ENCODE measurements at regions not wholly inside any gene's neighbourhood (a gene's known extent, or its start where the extent isn't known, plus 50 kb on each side); places are given as distances from the start of the nearest gene placed in this dataset.
"Not testable (repeated sequence)": the region's sequence is repeated elsewhere in the genome, so short reads cannot be mapped to it uniquely, and the experiment has no call there.

GRCh38 chr15:69774711-69775110, 322.1 kb downstream of the RPLP1 start:
- not testable (repeated sequence) for H3K27me3 ChIP-seq (replicated peaks; ENCODE audit: control insufficient read depth, insufficient read depth, low read length, poor library complexity, severe bottlenecking); DNase-seq; H3K9me3 ChIP-seq (ENCODE audit: control insufficient read depth, low read length); H3K36me3 ChIP-seq (ENCODE audit: control insufficient read depth, insufficient read depth, low read length); H3K27ac ChIP-seq (ENCODE audit: insufficient read depth, low read length, poor library complexity, severe bottlenecking); H3K4me3 ChIP-seq (ENCODE audit: insufficient read depth, low read depth, low read length, poor library complexity, severe bottlenecking); H3K4me1 ChIP-seq (ENCODE audit: control insufficient read depth, insufficient read depth, low read length, poor library complexity, severe bottlenecking)

GRCh38 chr15:69777356-69777755, 320.4 kb downstream of the TLE3 start:
- H3K27me3 ChIP-seq (replicated peaks; ENCODE audit: control insufficient read depth, insufficient read depth, low read length, poor library complexity, severe bottlenecking) = no peaks in the 10 kb centered on the region
- no peak for DNase-seq

GRCh38 chr15:69780374-69780773, 317.3 kb downstream of the TLE3 start:
- Histone ChIP-seq H3K36me3 (ENCODE audit: control insufficient read depth, insufficient read depth, low read length) (no peaks in the 10 kb centered on the region), H3K9me3 (ENCODE audit: control insufficient read depth, low read length) (no peaks in the 10 kb centered on the region), H3K4me3 (ENCODE audit: insufficient read depth, low read depth, low read length, poor library complexity, severe bottlenecking) (no peak overlapping the region), H3K27me3 (replicated peaks; ENCODE audit: control insufficient read depth, insufficient read depth, low read length, poor library complexity, severe bottlenecking) (no peaks in the 10 kb centered on the region), H3K4me1 (ENCODE audit: control insufficient read depth, insufficient read depth, low read length, poor library complexity, severe bottlenecking) (peaks cover 3% of the 10 kb centered on the region), H3K27ac (ENCODE audit: insufficient read depth, low read length, poor library complexity, severe bottlenecking) (no peak overlapping the region)
- no peak for DNase-seq

More at GRCh38 chr15:69777356-69777755, 320.4 kb downstream of the TLE3 start:
- Histone ChIP-seq H3K9me3 (ENCODE audit: control insufficient read depth, low read length) (no peaks in the 10 kb centered on the region), H3K27ac (ENCODE audit: insufficient read depth, low read length, poor library complexity, severe bottlenecking) (no peak overlapping the region), H3K4me1 (ENCODE audit: control insufficient read depth, insufficient read depth, low read length, poor library complexity, severe bottlenecking) (peaks cover 3% of the 10 kb centered on the region), H3K36me3 (ENCODE audit: control insufficient read depth, insufficient read depth, low read length) (no peaks in the 10 kb centered on the region), H3K4me3 (ENCODE audit: insufficient read depth, low read depth, low read length, poor library complexity, severe bottlenecking) (no peak overlapping the region)

DNA sequence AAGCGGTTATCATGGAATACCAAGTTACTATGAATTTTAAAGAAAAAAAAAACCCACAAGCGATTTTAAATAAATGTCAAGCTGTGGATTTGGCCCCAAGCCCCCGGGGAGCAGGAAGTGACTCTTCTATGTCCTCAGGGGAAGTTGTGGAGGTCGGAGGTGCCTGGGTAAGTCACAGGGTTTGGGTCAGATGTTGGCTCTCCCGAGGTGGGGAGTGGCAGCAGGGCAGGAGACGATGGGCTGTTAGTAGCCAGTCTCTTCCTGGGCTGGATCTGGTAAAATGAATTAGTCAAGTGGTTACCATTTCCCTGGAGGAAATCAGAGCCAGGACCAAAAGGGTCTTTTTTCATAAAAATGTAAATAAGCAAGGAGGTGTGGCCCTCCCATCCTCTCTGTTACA, 316.7 kb downstream of the TLE3 start:
- peaks cover 3% of the 10 kb centered on the region for H3K4me1 ChIP-seq (ENCODE audit: control insufficient read depth, insufficient read depth, low read length, poor library complexity, severe bottlenecking)
- no peak overlapping the region for H3K4me3 ChIP-seq (ENCODE audit: insufficient read depth, low read depth, low read length, poor library complexity, severe bottlenecking)
- no peak for DNase-seq
- no peaks in the 10 kb centered on the region for H3K36me3 ChIP-seq (ENCODE audit: control insufficient read depth, insufficient read depth, low read length)
- H3K27ac ChIP-seq (ENCODE audit: insufficient read depth, low read length, poor library complexity, severe bottlenecking) = no peak overlapping the region
- no peaks in the 10 kb centered on the region for H3K9me3 ChIP-seq (ENCODE audit: control insufficient read depth, low read length)
- no peaks in the 10 kb centered on the region for H3K27me3 ChIP-seq (replicated peaks; ENCODE audit: control insufficient read depth, insufficient read depth, low read length, poor library complexity, severe bottlenecking)

DNA sequence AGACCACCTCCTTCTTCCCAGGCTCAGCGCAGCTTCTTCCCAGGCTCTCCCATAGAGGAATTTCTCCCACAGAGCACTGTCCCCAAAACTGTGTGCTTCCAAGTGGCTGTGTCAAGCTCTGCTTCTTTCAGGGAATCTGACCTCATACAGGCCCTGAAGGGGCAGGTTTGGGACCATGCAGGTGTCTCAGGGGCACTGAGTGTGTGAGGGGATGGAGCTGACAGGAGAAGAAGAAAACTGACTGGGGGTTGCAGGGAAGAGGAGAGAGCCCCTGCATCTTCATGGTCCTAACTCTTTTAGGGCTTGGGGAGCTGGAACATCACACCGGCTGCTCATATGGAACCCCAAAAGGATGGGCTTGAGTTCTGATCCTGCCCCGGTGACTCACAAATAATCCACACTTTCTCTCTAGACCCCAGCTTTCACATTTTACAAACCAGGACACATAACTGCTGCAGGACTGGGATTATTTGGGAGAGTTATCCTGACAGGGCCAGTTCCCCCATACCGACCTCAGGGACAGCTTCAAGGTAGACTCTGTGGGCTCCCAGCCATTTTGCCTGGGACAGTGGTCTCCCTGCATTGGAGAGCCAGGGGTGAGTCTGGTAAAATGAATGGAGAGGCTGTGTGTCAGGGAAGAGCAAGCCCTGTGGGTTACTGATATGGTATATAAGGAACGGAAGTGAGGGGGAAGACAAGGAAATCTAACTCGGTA, 316.1 kb downstream of the TLE3 start:
- peaks cover 3% of the 10 kb centered on the region for H3K4me1 ChIP-seq (ENCODE audit: control insufficient read depth, insufficient read depth, low read length, poor library complexity, severe bottlenecking)
- no peak overlapping the region for H3K4me3 ChIP-seq (ENCODE audit: insufficient read depth, low read depth, low read length, poor library complexity, severe bottlenecking)
- no peaks in the 10 kb centered on the region for H3K36me3 ChIP-seq (ENCODE audit: control insufficient read depth, insufficient read depth, low read length)
- no peaks in the 10 kb centered on the region for H3K9me3 ChIP-seq (ENCODE audit: control insufficient read depth, low read length)
- no peak for DNase-seq
- H3K27ac ChIP-seq (ENCODE audit: insufficient read depth, low read length, poor library complexity, severe bottlenecking) = no peak overlapping the region
- H3K27me3 ChIP-seq (replicated peaks; ENCODE audit: control insufficient read depth, insufficient read depth, low read length, poor library complexity, severe bottlenecking) = no peaks in the 10 kb centered on the region

- DNase-seq = no peak
- Histone ChIP-seq H3K4me3 (ENCODE audit: insufficient read depth, low read depth, low read length, poor library complexity, severe bottlenecking) (no peak overlapping the region), H3K27me3 (replicated peaks; ENCODE audit: control insufficient read depth, insufficient read depth, low read length, poor library complexity, severe bottlenecking) (no peaks in the 10 kb centered on the region), H3K9me3 (ENCODE audit: control insufficient read depth, low read length) (no peaks in the 10 kb centered on the region), H3K36me3 (ENCODE audit: control insufficient read depth, insufficient read depth, low read length) (no peaks in the 10 kb centered on the region), H3K27ac (ENCODE audit: insufficient read depth, low read length, poor library complexity, severe bottlenecking) (no peak overlapping the region), H3K4me1 (ENCODE audit: control insufficient read depth, insufficient read depth, low read length, poor library complexity, severe bottlenecking) (peaks cover 3% of the 10 kb centered on the region)
Observed at GRCh38 chr15:69782139-69782658, 315.5 kb downstream of the TLE3 start.

DNA sequence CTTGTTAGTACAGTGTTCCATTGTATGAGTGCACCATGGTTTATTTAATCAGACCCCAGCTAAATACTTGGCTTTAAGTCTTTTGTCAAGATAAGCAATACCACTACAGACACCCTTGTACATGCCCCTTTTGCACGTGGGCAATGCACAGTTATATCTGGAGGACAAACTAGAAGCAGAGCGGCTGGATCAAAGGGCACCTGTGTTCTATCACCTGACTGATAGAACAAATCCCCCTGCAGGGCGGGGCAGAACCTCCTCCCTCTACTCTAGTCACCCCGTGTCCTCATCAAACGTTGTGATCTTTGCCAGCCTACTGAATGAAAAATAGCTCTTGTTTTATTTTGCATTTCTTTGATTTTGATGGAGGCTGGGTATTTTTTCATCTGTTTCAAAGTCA, 314.9 kb downstream of the TLE3 start:
- Histone ChIP-seq H3K36me3 (ENCODE audit: control insufficient read depth, insufficient read depth, low read length) (no peaks in the 10 kb centered on the region), H3K9me3 (ENCODE audit: control insufficient read depth, low read length) (no peaks in the 10 kb centered on the region), H3K27me3 (replicated peaks; ENCODE audit: control insufficient read depth, insufficient read depth, low read length, poor library complexity, severe bottlenecking) (no peaks in the 10 kb centered on the region), H3K27ac (ENCODE audit: insufficient read depth, low read length, poor library complexity, severe bottlenecking) (no peak overlapping the region), H3K4me1 (ENCODE audit: control insufficient read depth, insufficient read depth, low read length, poor library complexity, severe bottlenecking) (peaks cover 3% of the 10 kb centered on the region), H3K4me3 (ENCODE audit: insufficient read depth, low read depth, low read length, poor library complexity, severe bottlenecking) (no peak overlapping the region)
- DNase-seq = no peak

GRCh38 chr15:69783211-69783610, 314.5 kb downstream of the TLE3 start:
- Histone ChIP-seq H3K36me3 (ENCODE audit: control insufficient read depth, insufficient read depth, low read length) (no peaks in the 10 kb centered on the region), H3K9me3 (ENCODE audit: control insufficient read depth, low read length) (no peaks in the 10 kb centered on the region), H3K27ac (ENCODE audit: insufficient read depth, low read length, poor library complexity, severe bottlenecking) (no peak overlapping the region), H3K4me3 (ENCODE audit: insufficient read depth, low read depth, low read length, poor library complexity, severe bottlenecking) (no peak overlapping the region), H3K4me1 (ENCODE audit: control insufficient read depth, insufficient read depth, low read length, poor library complexity, severe bottlenecking) (peaks cover 3% of the 10 kb centered on the region), H3K27me3 (replicated peaks; ENCODE audit: control insufficient read depth, insufficient read depth, low read length, poor library complexity, severe bottlenecking) (no peaks in the 10 kb centered on the region)
- DNase-seq = no peak

DNA sequence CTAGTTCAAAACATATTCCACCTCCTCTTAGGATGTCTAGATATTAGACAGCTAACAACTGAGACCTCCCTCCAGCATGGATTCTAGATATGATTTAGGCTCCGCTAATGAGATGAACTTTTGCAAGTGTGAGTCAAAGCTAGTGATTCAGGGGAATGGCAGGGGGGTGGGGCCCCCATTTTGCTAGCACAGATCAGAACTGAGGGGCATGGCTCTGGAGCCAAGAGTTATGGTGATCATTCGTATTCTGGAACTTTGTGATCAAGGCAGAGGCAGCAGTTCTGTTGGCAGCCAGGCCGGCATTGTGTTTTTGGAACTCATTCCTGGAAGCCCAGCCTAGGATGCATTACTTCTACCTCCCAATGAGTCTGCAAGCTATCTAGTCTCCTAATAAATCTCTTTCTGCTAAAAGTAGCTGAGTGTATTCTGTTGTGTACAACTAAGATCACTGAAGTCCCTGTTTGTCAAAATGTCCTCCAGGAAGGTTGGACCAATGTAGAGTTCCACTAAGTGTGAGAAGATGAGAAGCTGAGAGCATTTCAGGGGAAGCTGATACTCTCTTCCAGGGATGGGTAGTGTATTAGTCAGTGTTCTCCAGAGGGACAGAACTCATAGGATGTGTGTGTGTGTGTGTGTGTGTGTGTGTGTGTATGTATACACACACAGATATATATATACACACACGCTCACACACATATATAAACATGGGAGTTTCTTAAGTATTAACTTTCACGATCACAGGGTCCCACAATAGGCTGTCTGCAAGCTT, 312.7 kb downstream of the TLE3 start:
- Histone ChIP-seq H3K27ac (ENCODE audit: insufficient read depth, low read length, poor library complexity, severe bottlenecking) (no peak overlapping the region), H3K9me3 (ENCODE audit: control insufficient read depth, low read length) (no peaks in the 10 kb centered on the region), H3K4me1 (ENCODE audit: control insufficient read depth, insufficient read depth, low read length, poor library complexity, severe bottlenecking) (peaks cover 3% of the 10 kb centered on the region), H3K36me3 (ENCODE audit: control insufficient read depth, insufficient read depth, low read length) (no peaks in the 10 kb centered on the region), H3K4me3 (ENCODE audit: insufficient read depth, low read depth, low read length, poor library complexity, severe bottlenecking) (no peak overlapping the region), H3K27me3 (replicated peaks; ENCODE audit: control insufficient read depth, insufficient read depth, low read length, poor library complexity, severe bottlenecking) (no peaks in the 10 kb centered on the region)
- DNase-seq = no peak

- no peak overlapping the region for H3K27ac ChIP-seq (ENCODE audit: insufficient read depth, low read length, poor library complexity, severe bottlenecking)
Observed at GRCh38 chr15:69786136-69786701, 311.5 kb downstream of the TLE3 start.

More at GRCh38 chr15:69786136-69786701, 311.5 kb downstream of the TLE3 start:
- Histone ChIP-seq H3K4me1 (ENCODE audit: control insufficient read depth, insufficient read depth, low read length, poor library complexity, severe bottlenecking) (peaks cover 3% of the 10 kb centered on the region), H3K9me3 (ENCODE audit: control insufficient read depth, low read length) (no peaks in the 10 kb centered on the region), H3K4me3 (ENCODE audit: insufficient read depth, low read depth, low read length, poor library complexity, severe bottlenecking) (no peak overlapping the region), H3K36me3 (ENCODE audit: control insufficient read depth, insufficient read depth, low read length) (no peaks in the 10 kb centered on the region), H3K27me3 (replicated peaks; ENCODE audit: control insufficient read depth, insufficient read depth, low read length, poor library complexity, severe bottlenecking) (no peaks in the 10 kb centered on the region)
- DNase-seq = no peak
